BJ (cell line): ENCODE measurements at regions not wholly inside any gene's neighbourhood (a gene's known extent, or its start where the extent isn't known, plus 50 kb on each side); places are given as distances from the start of the nearest gene placed in this dataset.

Experiments used
- CTCF ChIA-PET: fragments of 350-600 bp; formaldehyde crosslinking; extraction: SDS; loops from one replicate; lab custom pipeline; 2021; ENCODE audit warnings: antibody characterized with exemption, inconsistent platforms; lab: Yijun Ruan, JAX
- POLR2A ChIA-PET: fragments of 300-600 bp; sonication (Branson Sonifier 250); formaldehyde crosslinking; extraction: SDS; loops from one replicate; lab custom pipeline; 2021; ENCODE audit warnings: antibody characterized with exemption; lab: Charles Lee
- DNase-seq: peaks from one replicate; pipeline ENCODE4 v3.0.0-alpha.2; 2011; ENCODE audit warnings: low read depth
- H3K27me3 ChIP-seq: 2 replicates; pipeline ENCODE4 v1.6.0; 2011; ENCODE audit warnings: low read length; ENCODE audit not compliant: control insufficient read depth, insufficient read depth
- H3K36me3 ChIP-seq: 2 replicates; pipeline ENCODE4 v1.5.1; 2011; ENCODE audit warnings: low read length; ENCODE audit not compliant: control insufficient read depth, insufficient read depth
- H3K4me3 ChIP-seq: 2 replicates; pipeline ENCODE4 v1.5.1; 2011; ENCODE audit warnings: low read depth, mild to moderate bottlenecking, control low read depth, low read length
- TF ChIP-seq, protein P1 (sequence below): IDR thresholded peaks from 2 replicates; pipeline ENCODE4 v1.5.1; 2011; ENCODE audit warnings: low read depth, mild to moderate bottlenecking, control low read depth, inconsistent platforms, low read length, moderate library complexity; ENCODE audit not compliant: insufficient read depth

DNA sequence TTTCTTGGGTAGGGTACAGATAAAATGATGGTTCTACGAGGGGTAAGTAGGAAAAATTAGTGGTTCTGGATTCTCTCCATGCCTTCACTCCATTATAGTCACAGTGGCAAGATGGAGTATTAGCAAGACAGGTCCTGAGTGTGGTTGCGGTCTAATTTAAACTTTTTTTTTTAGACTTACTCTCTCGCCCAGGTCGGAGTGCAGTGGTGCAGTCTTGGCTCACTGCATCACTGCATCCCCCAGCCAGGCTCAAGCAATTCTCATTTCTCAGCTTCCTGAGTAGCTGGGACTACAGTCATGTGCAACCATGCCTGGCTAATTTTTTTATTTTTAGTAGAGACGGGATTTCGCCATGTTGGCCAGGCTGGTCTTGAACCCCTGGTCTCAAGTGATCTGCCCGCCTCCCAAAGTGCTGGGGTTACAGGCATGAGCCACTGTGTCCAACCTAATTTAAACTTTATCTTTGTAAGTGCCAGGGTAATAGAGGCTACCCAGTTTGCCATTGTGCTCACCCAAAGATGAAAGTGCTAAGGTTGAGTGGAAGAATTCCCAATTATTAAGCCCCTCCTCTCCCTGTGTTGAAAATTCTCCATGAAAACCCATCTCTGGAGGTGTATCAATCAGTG, 135.6 kb downstream of the TM9SF2 start:
- DNase-seq: no peak
- POLR2A ChIA-PET: no interaction called here
- no peak overlapping the region for H3K4me3 ChIP-seq
- no peaks in the 10 kb centered on the region; the same call in 1 of the 2 replicates for H3K27me3 ChIP-seq
- CTCF ChIA-PET: no interaction called here
- no peaks in the 10 kb centered on the region for H3K36me3 ChIP-seq
- TF ChIP-seq, protein P1, sequence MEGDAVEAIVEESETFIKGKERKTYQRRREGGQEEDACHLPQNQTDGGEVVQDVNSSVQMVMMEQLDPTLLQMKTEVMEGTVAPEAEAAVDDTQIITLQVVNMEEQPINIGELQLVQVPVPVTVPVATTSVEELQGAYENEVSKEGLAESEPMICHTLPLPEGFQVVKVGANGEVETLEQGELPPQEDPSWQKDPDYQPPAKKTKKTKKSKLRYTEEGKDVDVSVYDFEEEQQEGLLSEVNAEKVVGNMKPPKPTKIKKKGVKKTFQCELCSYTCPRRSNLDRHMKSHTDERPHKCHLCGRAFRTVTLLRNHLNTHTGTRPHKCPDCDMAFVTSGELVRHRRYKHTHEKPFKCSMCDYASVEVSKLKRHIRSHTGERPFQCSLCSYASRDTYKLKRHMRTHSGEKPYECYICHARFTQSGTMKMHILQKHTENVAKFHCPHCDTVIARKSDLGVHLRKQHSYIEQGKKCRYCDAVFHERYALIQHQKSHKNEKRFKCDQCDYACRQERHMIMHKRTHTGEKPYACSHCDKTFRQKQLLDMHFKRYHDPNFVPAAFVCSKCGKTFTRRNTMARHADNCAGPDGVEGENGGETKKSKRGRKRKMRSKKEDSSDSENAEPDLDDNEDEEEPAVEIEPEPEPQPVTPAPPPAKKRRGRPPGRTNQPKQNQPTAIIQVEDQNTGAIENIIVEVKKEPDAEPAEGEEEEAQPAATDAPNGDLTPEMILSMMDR: no peak

DNA sequence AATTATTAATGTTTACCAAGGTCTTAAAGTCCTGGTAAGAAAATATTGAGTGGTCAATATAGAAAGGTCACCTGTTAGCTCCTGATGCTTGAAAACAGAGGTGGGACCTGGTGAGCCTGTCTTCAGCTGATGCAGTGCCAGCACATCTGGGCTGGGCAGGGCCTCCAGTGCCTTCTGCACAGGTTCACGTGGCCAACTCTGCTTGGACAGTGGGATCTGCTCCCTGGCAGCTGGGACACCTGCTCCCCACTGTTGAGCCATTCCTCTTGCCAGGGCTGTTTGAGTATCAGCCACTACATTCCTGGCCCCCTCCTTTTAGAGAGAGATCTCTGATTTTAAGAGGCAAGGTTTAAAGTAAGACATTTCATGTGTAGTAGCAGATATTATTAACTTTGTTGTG, 135.0 kb downstream of the TM9SF2 start:
- ChIA-PET POLR2A (no interaction called here), CTCF (no interaction called here)
- TF ChIP-seq, protein P1: no peak
- Histone ChIP-seq H3K36me3 (no peaks in the 10 kb centered on the region), H3K4me3 (no peak overlapping the region), H3K27me3 (no peaks in the 10 kb centered on the region; the same call in 1 of the 2 replicates)
- no peak for DNase-seq

DNA sequence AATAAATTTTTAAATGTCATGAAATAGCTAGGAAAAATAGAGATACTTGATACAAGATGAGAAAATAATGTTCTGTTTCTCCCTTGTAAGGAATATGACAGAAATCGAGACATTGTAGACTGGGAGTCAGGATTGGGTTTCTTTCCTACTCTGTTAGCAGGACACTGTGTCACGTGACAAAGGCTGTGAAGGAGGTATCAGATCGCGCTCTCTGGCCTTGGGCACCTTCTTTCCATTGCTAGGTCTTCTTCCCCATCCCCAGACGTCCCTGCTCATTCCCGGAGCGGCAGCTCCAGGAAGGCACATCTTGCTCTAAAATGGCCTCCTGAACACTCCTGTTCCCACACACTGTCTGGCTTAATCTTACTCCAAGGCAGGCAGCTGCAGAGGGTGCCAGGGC, 133.4 kb downstream of the TM9SF2 start:
- TF ChIP-seq, protein P1: no peak
- H3K27me3 ChIP-seq: no peaks in the 10 kb centered on the region; the same call in 1 of the 2 replicates
- no peaks in the 10 kb centered on the region for H3K36me3 ChIP-seq
- DNase-seq: no peak
- CTCF ChIA-PET: interaction anchor here (1.1 kb wide), 1 partner anchor 22 kb away, joined by 3 read pairs; no protein-coding TSS in a partner anchor
- POLR2A ChIA-PET: no interaction called here
- H3K4me3 ChIP-seq: no peak overlapping the region

DNA sequence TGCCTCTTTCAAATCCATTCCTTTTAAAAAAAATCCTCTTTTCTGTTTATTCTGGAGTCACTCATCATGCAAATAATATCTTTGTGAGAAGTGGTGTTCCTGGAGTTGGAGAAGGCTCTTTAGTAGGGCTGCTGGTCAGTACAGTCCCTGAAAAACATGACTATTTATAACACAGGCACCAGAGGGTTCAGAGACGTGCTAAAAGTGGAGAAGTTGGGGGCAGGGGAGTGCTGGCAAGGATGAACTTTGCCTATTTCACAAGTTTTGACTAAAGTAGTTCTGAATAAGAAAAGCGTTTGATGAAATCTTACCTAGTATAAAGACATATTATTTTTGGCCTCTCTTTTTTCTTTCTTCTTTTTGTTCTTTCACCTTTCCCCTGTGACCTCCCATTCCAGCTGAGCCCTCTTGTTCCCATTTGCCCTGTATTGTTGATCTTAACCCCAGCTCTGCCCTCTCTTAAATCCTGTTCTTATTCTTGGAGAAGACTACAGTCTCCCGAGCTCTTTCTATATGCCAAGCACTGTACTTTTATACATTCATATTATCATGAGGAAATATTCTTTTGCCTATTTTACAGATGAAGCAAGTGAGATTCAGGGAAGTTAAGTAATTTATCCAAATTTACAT, 129.1 kb downstream of the TM9SF2 start:
- CTCF ChIA-PET: interaction anchor here (0.9 to 1.7 kb wide), 2 partner anchors 13 to 17 kb away, joined by 3 to 4 read pairs; no protein-coding TSS in a partner anchor
- Histone ChIP-seq H3K27me3 (no peaks in the 10 kb centered on the region; the same call in 1 of the 2 replicates), H3K36me3 (no peaks in the 10 kb centered on the region), H3K4me3 (no peak overlapping the region)
- TF ChIP-seq, protein P1: no peak
- POLR2A ChIA-PET: no interaction called here
- DNase-seq: no peak

DNA sequence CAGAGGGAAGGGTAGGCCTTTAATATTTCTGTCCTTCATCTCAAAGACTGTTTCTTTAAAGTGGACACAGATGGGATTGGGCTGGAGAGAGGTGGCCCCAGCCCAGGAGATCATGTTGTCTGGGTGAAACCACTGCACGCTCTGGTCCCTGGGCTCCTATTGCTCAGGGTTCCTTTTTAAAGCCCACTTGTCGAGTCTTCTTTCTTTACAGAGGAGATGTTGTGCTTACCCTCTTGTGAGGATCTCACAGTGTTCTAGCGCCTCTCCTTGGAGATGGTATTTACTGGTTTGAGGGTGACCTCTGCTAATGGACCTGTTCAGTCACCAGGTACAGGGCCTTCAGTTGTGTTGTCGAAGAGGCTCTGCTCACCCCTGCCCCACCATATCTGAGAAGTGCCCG, 128.4 kb downstream of the TM9SF2 start:
- CTCF ChIA-PET: interaction anchor here (1.7 kb wide), 1 partner anchor 12 kb away, joined by 4 read pairs; no protein-coding TSS in a partner anchor

More for the DNA sequence above, 128.4 kb downstream of the TM9SF2 start:
- DNase-seq: no peak
- no peak overlapping the region for H3K4me3 ChIP-seq
- H3K27me3 ChIP-seq: no peaks in the 10 kb centered on the region
- POLR2A ChIA-PET: no interaction called here
- H3K36me3 ChIP-seq: no peaks in the 10 kb centered on the region
- TF ChIP-seq, protein P1: no peak
